Endodermal cell (in vitro differentiated cells): ENCODE measurements at regions not wholly inside any gene's neighbourhood (a gene's known extent, or its start where the extent isn't known, plus 50 kb on each side); places are given as distances from the start of the nearest gene placed in this dataset.

ENCODE experiments used
- DNase-seq: peaks from one replicate; pipeline ENCODE4 v3.0.0-alpha.2; 2017
- H3K27ac ChIP-seq: 2 replicates; pipeline ENCODE4 v1.5.1; 2013; ENCODE audit warnings: mild to moderate bottlenecking, low read depth, low read length, moderate library complexity
- H3K27me3 ChIP-seq: 2 replicates; pipeline ENCODE4 v1.6.1; 2013; ENCODE audit warnings: mild to moderate bottlenecking, low read length, moderate library complexity; ENCODE audit not compliant: insufficient read depth, control insufficient read depth, poor library complexity, severe bottlenecking
- H3K36me3 ChIP-seq: 2 replicates; pipeline ENCODE4 v1.7.0; 2013; ENCODE audit warnings: mild to moderate bottlenecking, low read length, moderate library complexity; ENCODE audit not compliant: control insufficient read depth, insufficient read depth
- H3K4me1 ChIP-seq: one replicate; pipeline ENCODE4 v1.7.0; 2013; ENCODE audit warnings: low read length; ENCODE audit not compliant: control insufficient read depth, insufficient read depth
- H3K4me3 ChIP-seq: 2 replicates; pipeline ENCODE4 v1.5.1; 2013; ENCODE audit warnings: mild to moderate bottlenecking, low read length, moderate library complexity
- H3K9ac ChIP-seq: 2 replicates; pipeline ENCODE4 v1.6.1; 2013; ENCODE audit warnings: mild to moderate bottlenecking, low read length, moderate library complexity; ENCODE audit not compliant: poor library complexity, severe bottlenecking; ENCODE audit errors: extremely low read depth
- H3K9me3 ChIP-seq: 2 replicates; pipeline ENCODE4 v1.6.1; 2013; ENCODE audit warnings: mild to moderate bottlenecking, low read length, moderate library complexity; ENCODE audit not compliant: control insufficient read depth
- H3K27ac Mint-ChIP-seq: 2 replicates; pipeline ENCODE4 v1.8.0; 2020; ENCODE audit warnings: mixed read lengths
- H3K27me3 Mint-ChIP-seq: 2 replicates; pipeline ENCODE4 v1.8.0; 2021; ENCODE audit warnings: mild to moderate bottlenecking, mixed read lengths; ENCODE audit not compliant: insufficient read depth
- H3K36me3 Mint-ChIP-seq: 2 replicates; pipeline ENCODE4 v1.8.0; 2020; ENCODE audit warnings: low read depth, mixed read lengths
- H3K4me1 Mint-ChIP-seq: 2 replicates; pipeline ENCODE4 v1.8.0; 2020; ENCODE audit warnings: mixed read lengths
- H3K4me3 Mint-ChIP-seq: 2 replicates; pipeline ENCODE4 v1.8.0; 2020; ENCODE audit warnings: mild to moderate bottlenecking, moderate library complexity, mixed read lengths
- H3K9me3 Mint-ChIP-seq: 2 replicates; pipeline ENCODE4 v1.8.0; 2020; ENCODE audit warnings: mild to moderate bottlenecking, mixed read lengths
- WGBS, 2 experiments: methylation state at CpG; one replicate each; pipeline versions ENCODE4 v1.1.5 to v1.1.7; 2013; ENCODE audit warnings: missing lambda C conversion rate in 2 of 2, mixed read lengths in 1 of 2; ENCODE audit not compliant: insufficient coverage in 1 of 2, insufficient read length in 1 of 2; 5-methylcytosine and 5-hydroxymethylcytosine counted together
- TF ChIP-seq, protein P1 (sequence below): fragments of 200-600 bp; sonication (generic); conservative IDR thresholded peaks from 2 replicates; pipeline ENCODE4 v1.5.0; 2021; ENCODE audit warnings: antibody characterized with exemption, mild to moderate bottlenecking

DNA sequence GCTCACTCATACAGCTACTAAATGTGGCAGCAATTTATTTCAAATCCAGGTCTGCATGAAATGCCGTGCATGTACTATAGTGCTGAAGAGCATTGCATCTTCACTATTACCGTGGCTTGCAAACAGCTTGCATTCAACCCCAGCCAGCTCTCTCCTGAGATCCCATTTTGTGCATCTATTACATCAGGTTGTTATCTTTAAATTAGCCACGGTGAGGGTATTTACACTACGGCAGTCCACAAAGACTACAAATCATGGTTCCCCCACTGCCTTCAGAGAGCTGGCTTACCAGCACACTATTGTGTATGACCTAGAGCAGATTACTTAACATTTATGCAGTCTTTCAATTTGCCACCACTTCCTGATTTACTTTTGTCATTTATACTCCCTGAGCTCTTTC lies 621.3 kb upstream of the LRATD1 start:
- Histone ChIP-seq H3K9ac (no peak overlapping the region), H3K4me1 (no peaks in the 10 kb centered on the region), H3K27me3 (no peaks in the 10 kb centered on the region), H3K27ac (no peak overlapping the region), H3K9me3 (peaks cover 43% of the 10 kb centered on the region), H3K4me3 (no peak overlapping the region), H3K36me3 (no peaks in the 10 kb centered on the region)
- H3K9me3 Mint-ChIP-seq = peaks cover 20% of the 10 kb centered on the region
- no peak for DNase-seq
- no peaks in the 10 kb centered on the region for H3K36me3 Mint-ChIP-seq
- no peaks in the 10 kb centered on the region for H3K4me1 Mint-ChIP-seq
- H3K4me3 Mint-ChIP-seq = no peak overlapping the region
- H3K27me3 Mint-ChIP-seq = no peaks in the 10 kb centered on the region
- TF ChIP-seq, protein P1, sequence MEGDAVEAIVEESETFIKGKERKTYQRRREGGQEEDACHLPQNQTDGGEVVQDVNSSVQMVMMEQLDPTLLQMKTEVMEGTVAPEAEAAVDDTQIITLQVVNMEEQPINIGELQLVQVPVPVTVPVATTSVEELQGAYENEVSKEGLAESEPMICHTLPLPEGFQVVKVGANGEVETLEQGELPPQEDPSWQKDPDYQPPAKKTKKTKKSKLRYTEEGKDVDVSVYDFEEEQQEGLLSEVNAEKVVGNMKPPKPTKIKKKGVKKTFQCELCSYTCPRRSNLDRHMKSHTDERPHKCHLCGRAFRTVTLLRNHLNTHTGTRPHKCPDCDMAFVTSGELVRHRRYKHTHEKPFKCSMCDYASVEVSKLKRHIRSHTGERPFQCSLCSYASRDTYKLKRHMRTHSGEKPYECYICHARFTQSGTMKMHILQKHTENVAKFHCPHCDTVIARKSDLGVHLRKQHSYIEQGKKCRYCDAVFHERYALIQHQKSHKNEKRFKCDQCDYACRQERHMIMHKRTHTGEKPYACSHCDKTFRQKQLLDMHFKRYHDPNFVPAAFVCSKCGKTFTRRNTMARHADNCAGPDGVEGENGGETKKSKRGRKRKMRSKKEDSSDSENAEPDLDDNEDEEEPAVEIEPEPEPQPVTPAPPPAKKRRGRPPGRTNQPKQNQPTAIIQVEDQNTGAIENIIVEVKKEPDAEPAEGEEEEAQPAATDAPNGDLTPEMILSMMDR = no peak
- 94 to 97% methylated on average over 4 of the region's 4 CpGs for WGBS, 2 experiments
- H3K27ac Mint-ChIP-seq = no peak overlapping the region

DNA sequence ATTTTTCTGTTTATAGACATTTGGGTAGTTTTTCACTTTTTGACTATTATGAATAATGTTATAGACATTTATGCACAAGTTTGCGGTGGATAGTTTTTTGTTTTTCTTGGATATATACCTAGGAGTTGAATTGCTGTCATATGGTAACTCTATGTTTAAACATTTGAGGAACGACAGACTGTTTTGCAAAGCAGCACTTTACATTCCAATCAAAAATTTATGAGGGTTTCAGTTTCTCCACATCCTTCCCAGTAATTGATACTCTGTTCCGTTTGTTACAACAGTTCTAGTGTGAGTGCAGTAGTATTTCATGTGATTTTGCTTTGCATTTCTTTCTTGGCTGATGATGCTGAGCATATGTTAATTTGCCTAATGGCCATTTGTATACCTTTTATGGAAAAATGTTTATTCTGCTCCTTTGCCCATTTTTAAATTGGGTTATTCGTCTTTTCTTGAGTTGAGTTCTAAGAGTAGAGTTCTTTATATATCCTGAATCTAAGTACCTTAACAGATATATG lies 617.3 kb upstream of the LRATD1 start:
- Histone ChIP-seq H3K4me3 (no peak overlapping the region), H3K9me3 (peaks cover 16% of the 10 kb centered on the region), H3K4me1 (no peaks in the 10 kb centered on the region), H3K36me3 (no peaks in the 10 kb centered on the region), H3K27me3 (no peaks in the 10 kb centered on the region), H3K9ac (no peak overlapping the region), H3K27ac (no peak overlapping the region)
- Mint-ChIP-seq H3K36me3 (no peaks in the 10 kb centered on the region), H3K4me1 (no peaks in the 10 kb centered on the region), H3K4me3 (no peak overlapping the region), H3K27ac (no peak overlapping the region), H3K27me3 (no peaks in the 10 kb centered on the region), H3K9me3 (peaks cover 6% of the 10 kb centered on the region)
- 84% methylated on average over 3 of the region's 4 CpGs; no CpG with 5 or more reads in 1 of the 2 experiments for WGBS, 2 experiments
- TF ChIP-seq, protein P1 = no peak
- DNase-seq = no peak

DNA sequence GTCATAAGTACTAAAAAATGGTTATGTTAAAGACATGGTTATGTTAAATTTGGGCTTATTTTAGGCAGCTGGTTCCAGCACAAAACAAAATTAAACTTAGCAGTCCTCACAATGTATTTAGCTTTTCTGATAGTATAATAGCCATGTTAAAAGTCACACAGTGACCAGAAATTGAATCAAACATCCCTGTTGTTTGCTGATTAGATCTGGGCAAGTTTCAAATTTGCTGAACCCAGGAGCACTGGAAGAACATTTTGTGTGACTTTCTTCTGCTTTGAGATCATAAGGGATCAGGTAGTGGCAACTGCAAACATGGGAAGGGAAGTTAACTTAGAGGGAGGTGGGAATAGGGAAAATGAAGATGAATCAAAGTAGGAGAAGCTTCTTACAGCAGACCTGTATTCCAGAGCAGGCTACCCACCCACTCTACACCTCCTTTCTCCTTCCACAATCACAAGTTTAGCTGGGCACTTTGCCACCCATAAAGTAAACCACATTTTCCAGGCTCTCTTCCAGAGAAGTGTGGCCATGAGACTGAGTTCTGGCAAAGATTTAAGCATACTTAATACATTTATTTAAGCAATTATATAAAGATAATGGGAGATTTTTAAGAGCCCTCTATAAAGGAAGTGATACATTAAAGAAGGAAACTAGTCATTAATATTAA lies 616.1 kb upstream of the LRATD1 start:
- no peaks in the 10 kb centered on the region for H3K4me1 ChIP-seq
- no peaks in the 10 kb centered on the region for H3K36me3 ChIP-seq
- no peak overlapping the region for H3K4me3 ChIP-seq
- no peak overlapping the region for H3K4me3 Mint-ChIP-seq
- no peak for DNase-seq
- TF ChIP-seq, protein P1 = no peak
- H3K27me3 ChIP-seq = no peaks in the 10 kb centered on the region
- H3K27me3 Mint-ChIP-seq = no peaks in the 10 kb centered on the region
- H3K27ac Mint-ChIP-seq = no peak overlapping the region
- H3K9me3 Mint-ChIP-seq = no peaks in the 10 kb centered on the region
- no peaks in the 10 kb centered on the region for H3K4me1 Mint-ChIP-seq
- H3K9me3 ChIP-seq = peaks cover 3% of the 10 kb centered on the region
- no peaks in the 10 kb centered on the region for H3K36me3 Mint-ChIP-seq
- no peak overlapping the region for H3K27ac ChIP-seq
- H3K9ac ChIP-seq = no peak overlapping the region
